IMR-90 (cell line): ENCODE measurements at regions not wholly inside any gene's neighbourhood (a gene's known extent, or its start where the extent isn't known, plus 50 kb on each side); places are given as distances from the start of the nearest gene placed in this dataset.

Experiments
- MAFK ChIP-seq: IDR thresholded peaks from 2 replicates; pipeline ENCODE4 v1.6.1; 2012; ENCODE audit warnings: low read depth, low read length, improper control_type of control experiment
- POLR2A ChIP-seq: IDR thresholded peaks from 2 replicates; pipeline ENCODE4 v1.6.1; 2012; ENCODE audit warnings: mild to moderate bottlenecking, low read depth, low read length
- TF ChIP-seq, protein P1 (sequence below): conservative IDR thresholded peaks from 2 replicates; pipeline ENCODE4 v1.5.1; 2012; ENCODE audit warnings: mild to moderate bottlenecking, low read depth, low read length, improper control_type of control experiment

GRCh38 chr1:47554901-47555300 lies 117.1 kb downstream of the FOXD2 start:
- TF ChIP-seq, protein P1, sequence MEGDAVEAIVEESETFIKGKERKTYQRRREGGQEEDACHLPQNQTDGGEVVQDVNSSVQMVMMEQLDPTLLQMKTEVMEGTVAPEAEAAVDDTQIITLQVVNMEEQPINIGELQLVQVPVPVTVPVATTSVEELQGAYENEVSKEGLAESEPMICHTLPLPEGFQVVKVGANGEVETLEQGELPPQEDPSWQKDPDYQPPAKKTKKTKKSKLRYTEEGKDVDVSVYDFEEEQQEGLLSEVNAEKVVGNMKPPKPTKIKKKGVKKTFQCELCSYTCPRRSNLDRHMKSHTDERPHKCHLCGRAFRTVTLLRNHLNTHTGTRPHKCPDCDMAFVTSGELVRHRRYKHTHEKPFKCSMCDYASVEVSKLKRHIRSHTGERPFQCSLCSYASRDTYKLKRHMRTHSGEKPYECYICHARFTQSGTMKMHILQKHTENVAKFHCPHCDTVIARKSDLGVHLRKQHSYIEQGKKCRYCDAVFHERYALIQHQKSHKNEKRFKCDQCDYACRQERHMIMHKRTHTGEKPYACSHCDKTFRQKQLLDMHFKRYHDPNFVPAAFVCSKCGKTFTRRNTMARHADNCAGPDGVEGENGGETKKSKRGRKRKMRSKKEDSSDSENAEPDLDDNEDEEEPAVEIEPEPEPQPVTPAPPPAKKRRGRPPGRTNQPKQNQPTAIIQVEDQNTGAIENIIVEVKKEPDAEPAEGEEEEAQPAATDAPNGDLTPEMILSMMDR = no peak
- TF ChIP-seq POLR2A (no peak), MAFK (no peak)
